Midbrain (tissue), 1 donor: ENCODE measurements at regions not wholly inside any gene's neighbourhood (a gene's known extent, or its start where the extent isn't known, plus 50 kb on each side); places are given as distances from the start of the nearest gene placed in this dataset.

Experiments
- DNase-seq: peaks from one replicate; lab custom pipeline; 2025; lab: John Stamatoyannopoulos, UW

GRCh38 chr2:43171789-43172188 is 54.6 kb downstream of the ZFP36L2 start:
- no peak for DNase-seq

GRCh38 chr2:43170405-43171105 is 55.9 kb downstream of the ZFP36L2 start:
- no peak for DNase-seq

GRCh38 chr2:43169987-43170386 is 56.4 kb downstream of the ZFP36L2 start:
- no peak for DNase-seq

- DNase-seq, result no peak
These were observed 57.1 kb downstream of the ZFP36L2 start for GRCh38 chr2:43169099-43169945.

GRCh38 chr2:43168016-43168369 is 58.4 kb downstream of the ZFP36L2 start:
- no peak for DNase-seq

GRCh38 chr2:43165378-43166069 is 60.9 kb downstream of the ZFP36L2 start:
- DNase-seq, result no peak

GRCh38 chr2:43164686-43165085 is 61.7 kb downstream of the ZFP36L2 start:
- DNase-seq, result no peak

- DNase-seq, result no peak
These were observed 62.7 kb downstream of the ZFP36L2 start for GRCh38 chr2:43163584-43164270.

- no peak for DNase-seq
These were observed 64.0 kb downstream of the ZFP36L2 start for GRCh38 chr2:43162511-43162776.

- no peak for DNase-seq
These were observed 64.5 kb downstream of the ZFP36L2 start for GRCh38 chr2:43161650-43162510.

- no peak for DNase-seq
These were observed 65.6 kb downstream of the ZFP36L2 start for GRCh38 chr2:43160778-43161177.

GRCh38 chr2:43159797-43160196 is 66.6 kb downstream of the ZFP36L2 start:
- DNase-seq, result no peak

GRCh38 chr2:43158259-43158880 is 68.0 kb downstream of the ZFP36L2 start:
- DNase-seq, result no peak

GRCh38 chr2:43157506-43158246 is 68.7 kb downstream of the ZFP36L2 start:
- no peak for DNase-seq

- no peak for DNase-seq
These were observed 70.5 kb downstream of the ZFP36L2 start for GRCh38 chr2:43155851-43156411.

GRCh38 chr2:43154685-43155084 is 71.7 kb downstream of the ZFP36L2 start:
- no peak for DNase-seq

GRCh38 chr2:43152741-43153647 is 73.4 kb downstream of the ZFP36L2 start:
- no peak for DNase-seq

- no peak for DNase-seq
These were observed 74.2 kb downstream of the ZFP36L2 start for GRCh38 chr2:43152186-43152585.
